NCI-H446 (cell line): ENCODE measurements at regions not wholly inside any gene's neighbourhood (a gene's known extent, or its start where the extent isn't known, plus 50 kb on each side); places are given as distances from the start of the nearest gene placed in this dataset.

ENCODE experiments used
- DNase-seq, 2 experiments: peaks; one replicate each; lab custom pipeline; 2025; lab: John Stamatoyannopoulos, UW

DNA sequence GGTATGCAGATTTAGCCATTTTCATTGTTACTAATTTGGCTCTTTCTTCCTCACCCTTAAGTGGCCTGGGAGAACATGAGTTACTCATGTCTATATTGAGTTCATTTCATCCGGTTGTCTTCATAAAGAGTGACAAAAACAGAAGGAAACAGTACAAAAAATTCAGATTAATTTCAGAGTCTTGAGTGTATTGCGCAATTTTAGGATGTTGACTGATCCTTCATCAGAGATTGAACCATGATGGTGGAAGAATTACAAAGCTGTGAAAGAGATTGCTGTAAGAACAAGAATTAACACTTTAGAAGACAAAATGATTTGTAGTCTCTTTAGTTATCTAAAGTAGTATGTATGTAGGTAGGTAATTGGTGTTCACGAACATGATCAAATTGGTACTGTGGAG is 194.0 kb upstream of the PPP1R3A start:
- no peak for DNase-seq

DNA sequence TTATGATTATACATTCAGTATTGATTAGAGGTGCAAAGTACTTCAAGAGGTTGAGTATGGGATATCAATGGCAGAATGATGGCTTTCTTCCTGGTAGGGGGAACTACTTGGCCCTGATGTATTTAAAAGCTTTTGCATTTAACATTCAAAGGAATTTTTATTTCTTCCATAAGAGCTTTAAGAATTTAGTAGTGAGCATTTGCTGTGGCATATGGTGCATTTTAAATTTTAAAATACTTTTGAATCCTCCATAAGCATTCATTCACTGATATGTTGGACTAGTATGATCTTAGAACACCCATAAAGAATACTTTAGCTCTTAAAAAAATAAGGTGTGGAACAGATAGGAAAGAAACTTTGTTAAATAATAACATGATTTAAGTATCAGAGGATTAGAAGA is 191.9 kb upstream of the PPP1R3A start:
- DNase-seq: no peak

DNA sequence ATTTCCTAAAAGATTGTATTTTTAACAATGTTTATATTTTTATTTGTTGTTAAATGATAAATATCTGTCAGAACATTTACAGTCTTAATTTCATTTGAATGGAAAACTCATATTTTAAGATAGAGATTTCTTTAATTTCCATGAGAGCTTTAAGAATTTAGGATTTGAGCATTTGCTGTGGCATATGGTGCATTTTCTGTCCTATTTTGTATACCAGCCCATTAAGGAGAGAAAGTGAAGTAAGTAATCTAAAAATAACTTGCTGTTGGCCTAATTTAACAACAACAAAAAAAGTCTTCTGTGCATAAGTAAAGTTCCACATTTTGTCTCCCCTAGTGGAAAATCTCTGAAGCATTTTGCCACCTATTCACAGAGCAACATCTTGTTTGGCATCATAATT is 190.9 kb upstream of the PPP1R3A start:
- peak; percentile 12 to 73 for DNase-seq

DNA sequence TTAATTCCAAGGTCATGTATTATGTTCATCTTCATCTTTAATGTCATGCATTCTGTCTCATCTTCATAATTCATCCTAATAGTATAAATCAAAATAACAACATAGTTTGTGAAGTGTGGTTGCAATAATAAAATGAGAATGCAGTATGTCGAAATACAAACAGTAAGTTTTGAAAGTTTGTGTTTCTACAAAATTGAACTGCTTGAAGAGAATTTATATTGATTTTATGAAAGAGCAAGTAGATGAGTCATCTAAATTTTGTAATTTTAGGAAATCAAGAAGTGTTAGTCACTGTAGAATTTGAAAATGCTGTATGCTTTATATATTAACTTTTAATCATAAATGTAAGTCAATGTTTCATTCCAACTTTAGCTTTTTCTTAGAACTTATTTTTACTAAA is 190.5 kb upstream of the PPP1R3A start:
- DNase-seq: peak in 1 of 2 experiments; percentile 6

GRCh38 chr7:114108510-114108909 is 189.7 kb upstream of the PPP1R3A start:
- DNase-seq: no peak

DNA sequence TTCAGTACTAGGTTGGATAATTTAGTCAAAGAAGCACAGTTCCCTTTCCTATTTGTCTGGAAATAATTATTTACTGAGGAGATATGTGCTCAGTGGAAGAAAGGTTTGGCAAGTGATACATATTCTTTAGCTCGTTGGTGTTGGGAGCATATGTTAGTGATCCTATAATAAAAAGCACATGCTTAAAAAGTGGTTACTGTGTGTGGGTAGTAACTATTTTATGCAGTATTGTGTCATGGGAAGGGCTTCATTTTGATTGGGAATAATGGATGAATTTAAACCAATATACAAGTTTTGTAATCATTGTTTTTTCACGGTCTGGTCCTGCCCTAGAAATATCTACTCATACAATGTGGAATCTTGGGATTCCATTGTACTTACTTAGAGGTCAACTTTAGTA is 188.7 kb upstream of the PPP1R3A start:
- no peak for DNase-seq

DNA sequence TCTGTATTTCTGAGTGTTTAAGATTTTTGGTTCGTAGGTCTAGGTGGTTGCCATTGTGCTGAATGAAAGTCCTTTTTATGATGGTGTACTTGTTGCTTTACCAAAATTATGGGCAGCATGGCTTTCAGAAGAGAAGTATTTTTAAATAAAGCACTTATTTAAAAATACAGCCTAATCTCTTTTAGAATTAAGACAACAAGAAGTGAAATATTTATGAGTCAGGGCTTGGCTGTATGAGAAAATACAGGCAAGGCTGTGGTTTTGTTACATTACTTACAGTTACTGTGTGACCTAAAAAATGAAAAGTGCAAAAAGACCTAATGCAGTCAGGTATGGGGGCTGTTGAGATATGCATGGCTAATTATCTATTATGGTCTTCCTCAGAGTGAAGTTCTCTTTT is 185.2 kb upstream of the PPP1R3A start:
- DNase-seq: no peak

DNA sequence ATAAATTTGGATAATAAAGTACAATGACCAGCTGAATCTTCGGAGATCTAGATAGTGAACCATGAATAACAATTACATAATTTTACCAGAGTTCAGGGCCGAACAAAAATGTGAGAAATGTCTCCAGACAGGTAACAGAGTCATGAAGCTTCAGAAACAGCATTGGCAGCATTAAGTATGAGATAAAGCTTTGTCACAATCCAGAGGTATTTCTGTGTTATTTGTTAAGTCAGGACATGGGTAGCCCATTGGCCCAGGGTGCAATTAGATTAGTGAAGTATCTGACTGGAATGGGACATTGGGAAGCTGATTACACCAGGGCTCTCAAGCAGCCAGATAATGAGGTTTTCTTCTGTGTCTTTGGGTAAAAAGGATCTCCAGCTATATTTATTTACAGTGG is 184.2 kb upstream of the PPP1R3A start:
- no peak for DNase-seq

GRCh38 chr7:114102131-114102530 is 183.3 kb upstream of the PPP1R3A start:
- no peak for DNase-seq

- no peak for DNase-seq
These were observed 182.0 kb upstream of the PPP1R3A start for GRCh38 chr7:114100810-114101209.

- DNase-seq: no peak
These were observed 180.5 kb upstream of the PPP1R3A start for GRCh38 chr7:114099337-114099736.

DNA sequence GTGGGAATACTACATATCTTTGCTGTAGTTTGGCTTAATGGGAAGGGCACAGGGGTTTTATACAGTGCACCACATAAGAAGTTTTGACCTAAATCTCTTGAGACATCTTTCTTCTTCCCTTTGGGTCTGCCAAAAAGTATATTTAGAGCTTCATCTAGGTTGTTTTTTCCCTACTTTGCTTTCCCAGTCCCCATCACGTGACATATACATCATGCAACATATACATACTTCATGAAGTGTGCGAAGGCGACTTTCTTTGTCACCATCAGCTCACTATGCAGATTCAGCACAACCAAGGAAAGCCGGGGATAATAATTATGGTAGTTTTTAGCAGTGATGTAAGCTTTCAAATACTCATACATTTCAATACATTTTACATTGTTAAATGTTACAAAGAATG is 177.1 kb upstream of the PPP1R3A start:
- DNase-seq: no peak

DNA sequence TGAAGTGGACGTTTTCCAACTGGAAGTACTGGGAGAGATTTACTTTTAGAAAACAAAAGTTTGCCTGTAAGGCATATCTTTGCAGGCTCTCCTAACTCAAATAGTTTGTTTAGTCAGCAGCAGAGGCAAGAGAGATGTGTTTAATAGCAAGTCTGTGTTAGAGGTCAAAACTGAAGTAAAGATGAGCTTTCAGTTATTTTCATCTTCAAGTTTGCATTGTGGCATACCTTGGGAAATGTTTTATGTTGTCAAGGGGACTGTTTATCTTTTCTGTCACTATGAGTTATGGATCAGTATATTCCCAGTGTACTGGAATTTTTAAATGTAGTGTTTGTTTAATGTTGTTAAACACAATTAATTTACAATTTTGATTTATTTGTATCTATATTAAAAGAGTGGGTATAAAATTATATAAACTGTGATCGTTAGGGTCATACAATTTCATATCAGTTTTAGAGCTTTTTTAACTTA is 169.7 kb upstream of the PPP1R3A start:
- DNase-seq: no peak

DNA sequence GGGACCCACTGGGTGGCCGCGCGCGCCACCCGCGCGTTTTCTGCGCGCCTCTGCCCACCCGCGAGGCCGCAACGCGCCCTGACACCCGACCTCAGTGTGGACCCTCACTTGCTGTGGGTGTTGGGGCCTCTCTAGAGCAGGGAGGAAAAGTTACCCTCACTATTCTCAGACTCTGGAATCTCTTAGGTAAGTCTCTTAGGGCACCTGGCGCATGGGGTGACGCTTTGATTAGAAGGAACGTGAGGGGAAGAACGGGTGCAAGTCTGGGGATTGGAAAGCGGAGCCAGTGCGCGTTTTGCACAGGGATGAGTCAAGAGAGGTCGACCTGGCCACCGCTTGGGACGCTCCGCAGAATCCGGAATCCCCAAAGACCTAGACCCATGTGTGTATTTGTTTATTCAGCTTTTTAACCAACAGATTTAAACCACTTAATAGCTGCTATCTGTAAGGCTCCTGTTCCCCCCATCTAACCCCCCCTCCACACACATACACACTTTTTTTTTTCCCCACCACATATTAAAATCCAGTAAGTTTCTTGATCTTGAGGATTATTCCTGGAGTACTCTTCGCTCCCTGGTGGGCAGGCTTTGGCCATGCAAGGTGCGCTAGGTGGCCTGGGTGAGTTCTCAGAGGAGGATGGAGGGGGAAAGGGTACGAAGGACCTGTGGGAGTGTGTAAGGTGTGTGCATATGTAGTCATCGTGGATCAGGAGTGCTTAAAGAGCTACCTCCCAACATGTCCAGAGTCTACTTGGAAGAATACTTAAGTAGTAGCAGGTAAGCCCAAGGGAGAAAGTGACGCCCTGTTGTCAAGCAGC is 169.1 kb upstream of the PPP1R3A start:
- peak in 1 of 2 experiments; percentile 35 for DNase-seq

- peak in 1 of 2 experiments; percentile 37 for DNase-seq
These were observed 168.3 kb upstream of the PPP1R3A start for GRCh38 chr7:114086914-114087652.

- peak in 1 of 2 experiments; percentile 47 for DNase-seq
These were observed 167.7 kb upstream of the PPP1R3A start for GRCh38 chr7:114086537-114086913.

DNA sequence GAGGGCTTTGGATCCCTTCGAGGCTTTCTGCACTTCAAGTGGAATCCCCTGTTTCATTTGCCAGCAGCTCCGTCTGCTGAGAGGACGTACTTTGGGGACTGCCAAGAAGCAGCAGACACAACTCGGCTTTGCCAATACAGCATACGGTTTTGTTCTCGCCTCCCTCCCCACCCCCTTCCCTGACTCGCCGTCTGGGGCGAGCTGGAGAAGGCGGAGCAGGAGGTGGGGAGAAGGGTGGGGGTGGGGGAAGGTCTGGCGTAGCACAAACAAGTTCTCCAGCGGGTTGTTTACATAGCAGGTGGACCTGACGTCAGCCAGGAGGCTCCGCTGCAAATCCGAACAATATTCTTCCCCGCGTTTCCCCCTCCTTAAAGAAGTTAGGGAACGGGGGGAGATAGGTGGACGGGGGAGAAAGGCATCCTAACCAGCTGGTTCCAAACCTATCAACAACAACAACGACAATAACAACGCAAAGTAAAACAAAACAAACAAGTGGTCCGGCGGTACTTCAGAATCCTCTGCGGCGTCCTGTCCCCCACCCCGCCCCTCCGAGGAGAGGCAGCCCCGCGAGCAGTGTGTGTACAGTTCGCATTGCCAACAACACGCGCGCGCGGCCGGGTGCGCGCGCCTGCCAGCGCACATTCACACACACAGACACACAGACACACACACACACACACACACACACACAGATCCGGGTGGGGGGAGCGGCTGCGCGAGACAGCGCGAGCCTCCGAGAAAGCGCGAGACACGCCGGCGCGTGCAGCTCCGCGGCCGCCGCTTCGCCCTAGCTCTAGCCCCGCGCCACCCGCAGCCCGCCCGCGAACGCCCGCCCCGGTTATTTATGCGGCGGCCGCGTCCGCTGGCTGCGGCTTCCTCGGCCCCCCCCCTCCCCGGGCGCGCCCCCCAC is 167.0 kb upstream of the PPP1R3A start:
- peak; percentile 91 to 96 for DNase-seq

- no peak for DNase-seq
These were observed 166.4 kb upstream of the PPP1R3A start for GRCh38 chr7:114085313-114085591.

DNA sequence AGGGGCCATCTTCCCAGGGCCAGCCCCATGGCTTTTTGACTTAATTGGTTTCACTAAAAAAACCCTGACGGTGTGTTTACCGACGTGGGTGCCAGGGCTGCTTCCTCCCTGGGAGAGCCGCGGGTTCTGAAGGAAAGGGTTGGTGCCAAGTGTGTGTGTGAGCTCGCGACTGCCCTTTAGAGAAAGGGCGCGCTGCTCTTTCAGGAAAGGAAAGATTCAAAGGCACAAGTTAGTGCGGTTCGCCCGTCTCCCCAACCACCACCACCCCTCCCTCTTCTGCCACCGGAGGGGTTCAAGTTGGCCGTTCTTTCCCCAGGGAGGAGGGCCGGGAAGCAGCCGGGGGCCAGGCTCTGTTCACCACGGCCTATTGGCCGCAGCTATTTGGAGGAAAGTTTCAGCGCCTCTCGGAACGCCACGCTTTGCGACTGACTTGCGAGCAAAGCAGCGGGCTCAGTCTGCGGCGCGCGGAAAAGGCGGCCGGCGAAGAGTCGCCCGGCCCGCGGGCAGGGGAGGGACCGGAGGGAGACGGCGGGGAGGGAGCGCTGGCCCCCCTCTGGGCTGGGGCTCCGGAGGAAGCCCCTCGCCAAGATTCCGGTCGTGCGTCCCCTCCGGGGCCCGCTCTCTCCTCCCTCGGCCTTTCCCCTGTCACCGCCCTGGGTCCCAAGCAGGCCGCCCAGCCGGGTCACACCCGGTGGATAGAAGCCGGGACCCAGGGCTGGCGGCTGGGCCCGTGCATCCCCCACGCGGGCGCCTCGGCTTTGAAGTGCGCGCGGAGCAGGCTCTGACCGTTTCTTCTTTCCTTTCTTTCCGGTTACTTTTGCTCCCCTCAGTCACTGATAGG is 165.9 kb upstream of the PPP1R3A start:
- peak; percentile 48 to 57 for DNase-seq

- no peak for DNase-seq
These were observed 165.2 kb upstream of the PPP1R3A start for GRCh38 chr7:114084002-114084471.
